GM12878 (cell line): ENCODE measurements at regions not wholly inside any gene's neighbourhood (a gene's known extent, or its start where the extent isn't known, plus 50 kb on each side); places are given as distances from the start of the nearest gene placed in this dataset.

Experiments
- CBFB ChIP-seq: IDR thresholded peaks from 2 replicates; pipeline ENCODE4 v1.6.1; 2016; ENCODE audit warnings: antibody characterized with exemption, low read depth
- CREM ChIP-seq: IDR thresholded peaks from 2 replicates; pipeline ENCODE4 v1.6.1; 2014; ENCODE audit warnings: antibody characterized with exemption, low read depth
- EED ChIP-seq: sonication (generic); IDR thresholded peaks from 2 replicates; pipeline ENCODE4 v1.6.1; 2016; ENCODE audit warnings: antibody characterized with exemption, low read depth
- HCFC1 ChIP-seq: fragments of 150-350 bp; IDR thresholded peaks from 2 replicates; pipeline ENCODE4 v1.6.1; 2014; ENCODE audit warnings: low read length
- HDGF ChIP-seq: fragments of 450-650 bp; IDR thresholded peaks from 2 replicates; pipeline ENCODE4 v1.6.1; 2016; ENCODE audit warnings: antibody characterized with exemption
- JUNB ChIP-seq: IDR thresholded peaks from 2 replicates; pipeline ENCODE4 v1.6.1; 2016; ENCODE audit warnings: antibody characterized with exemption, mild to moderate bottlenecking
- STAT1 ChIP-seq: fragments of 450-650 bp; conservative IDR thresholded peaks from 2 replicates; pipeline ENCODE4 v1.6.1; 2014; ENCODE audit warnings: antibody characterized with exemption, mild to moderate bottlenecking
- TF ChIP-seq, protein P1 (sequence below): fragments of 450-650 bp; IDR thresholded peaks from 2 replicates; pipeline ENCODE4 v1.6.1; 2017; ENCODE audit warnings: low read depth, mild to moderate bottlenecking, moderate library complexity
- TF ChIP-seq, protein P2 (sequence below): fragments of 450-650 bp; formaldehyde crosslinking; IDR thresholded peaks from 2 replicates; pipeline ENCODE4 v1.5.0; 2022; ENCODE audit warnings: mild to moderate bottlenecking, missing genetic modification characterization
- TF ChIP-seq, protein P3 (sequence below): IDR thresholded peaks from 2 replicates; pipeline ENCODE4 v1.6.1; 2012; ENCODE audit warnings: low read length, inconsistent platforms

DNA sequence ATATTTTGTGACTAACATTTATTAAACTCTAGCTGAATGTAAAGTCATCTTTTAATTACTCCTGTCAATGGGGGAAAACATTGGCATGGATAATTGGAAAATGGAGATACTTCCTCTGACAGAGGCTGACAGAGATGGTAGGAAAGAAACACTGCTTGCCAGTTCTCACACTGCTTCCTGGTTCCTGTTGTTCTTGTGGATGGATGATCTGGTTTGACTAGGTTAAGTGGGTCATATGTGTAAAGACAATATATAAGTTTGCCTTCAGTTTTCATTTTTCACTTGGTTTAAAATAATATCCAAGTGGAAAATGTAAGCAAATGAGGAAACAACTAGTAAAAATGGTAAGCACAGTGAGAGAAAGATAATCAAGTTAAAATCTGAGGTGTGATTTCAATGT lies 188.8 kb upstream of the CWC22 start (continued):
- no peak for TF ChIP-seq EED
- TF ChIP-seq, protein P1, sequence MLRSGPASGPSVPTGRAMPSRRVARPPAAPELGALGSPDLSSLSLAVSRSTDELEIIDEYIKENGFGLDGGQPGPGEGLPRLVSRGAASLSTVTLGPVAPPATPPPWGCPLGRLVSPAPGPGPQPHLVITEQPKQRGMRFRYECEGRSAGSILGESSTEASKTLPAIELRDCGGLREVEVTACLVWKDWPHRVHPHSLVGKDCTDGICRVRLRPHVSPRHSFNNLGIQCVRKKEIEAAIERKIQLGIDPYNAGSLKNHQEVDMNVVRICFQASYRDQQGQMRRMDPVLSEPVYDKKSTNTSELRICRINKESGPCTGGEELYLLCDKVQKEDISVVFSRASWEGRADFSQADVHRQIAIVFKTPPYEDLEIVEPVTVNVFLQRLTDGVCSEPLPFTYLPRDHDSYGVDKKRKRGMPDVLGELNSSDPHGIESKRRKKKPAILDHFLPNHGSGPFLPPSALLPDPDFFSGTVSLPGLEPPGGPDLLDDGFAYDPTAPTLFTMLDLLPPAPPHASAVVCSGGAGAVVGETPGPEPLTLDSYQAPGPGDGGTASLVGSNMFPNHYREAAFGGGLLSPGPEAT, result no peak
- no peak for TF ChIP-seq CBFB
- TF ChIP-seq CREM, result no peak
- TF ChIP-seq, protein P2, sequence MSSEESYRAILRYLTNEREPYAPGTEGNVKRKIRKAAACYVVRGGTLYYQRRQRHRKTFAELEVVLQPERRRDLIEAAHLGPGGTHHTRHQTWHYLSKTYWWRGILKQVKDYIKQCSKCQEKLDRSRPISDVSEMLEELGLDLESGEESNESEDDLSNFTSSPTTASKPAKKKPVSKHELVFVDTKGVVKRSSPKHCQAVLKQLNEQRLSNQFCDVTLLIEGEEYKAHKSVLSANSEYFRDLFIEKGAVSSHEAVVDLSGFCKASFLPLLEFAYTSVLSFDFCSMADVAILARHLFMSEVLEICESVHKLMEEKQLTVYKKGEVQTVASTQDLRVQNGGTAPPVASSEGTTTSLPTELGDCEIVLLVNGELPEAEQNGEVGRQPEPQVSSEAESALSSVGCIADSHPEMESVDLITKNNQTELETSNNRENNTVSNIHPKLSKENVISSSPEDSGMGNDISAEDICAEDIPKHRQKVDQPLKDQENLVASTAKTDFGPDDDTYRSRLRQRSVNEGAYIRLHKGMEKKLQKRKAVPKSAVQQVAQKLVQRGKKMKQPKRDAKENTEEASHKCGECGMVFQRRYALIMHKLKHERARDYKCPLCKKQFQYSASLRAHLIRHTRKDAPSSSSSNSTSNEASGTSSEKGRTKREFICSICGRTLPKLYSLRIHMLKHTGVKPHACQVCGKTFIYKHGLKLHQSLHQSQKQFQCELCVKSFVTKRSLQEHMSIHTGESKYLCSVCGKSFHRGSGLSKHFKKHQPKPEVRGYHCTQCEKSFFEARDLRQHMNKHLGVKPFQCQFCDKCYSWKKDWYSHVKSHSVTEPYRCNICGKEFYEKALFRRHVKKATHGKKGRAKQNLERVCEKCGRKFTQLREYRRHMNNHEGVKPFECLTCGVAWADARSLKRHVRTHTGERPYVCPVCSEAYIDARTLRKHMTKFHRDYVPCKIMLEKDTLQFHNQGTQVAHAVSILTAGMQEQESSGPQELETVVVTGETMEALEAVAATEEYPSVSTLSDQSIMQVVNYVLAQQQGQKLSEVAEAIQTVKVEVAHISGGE, result no peak
- no peak for TF ChIP-seq STAT1
- TF ChIP-seq HDGF, result no peak
- TF ChIP-seq JUNB, result no peak
- TF ChIP-seq HCFC1, result no peak
- TF ChIP-seq, protein P3, sequence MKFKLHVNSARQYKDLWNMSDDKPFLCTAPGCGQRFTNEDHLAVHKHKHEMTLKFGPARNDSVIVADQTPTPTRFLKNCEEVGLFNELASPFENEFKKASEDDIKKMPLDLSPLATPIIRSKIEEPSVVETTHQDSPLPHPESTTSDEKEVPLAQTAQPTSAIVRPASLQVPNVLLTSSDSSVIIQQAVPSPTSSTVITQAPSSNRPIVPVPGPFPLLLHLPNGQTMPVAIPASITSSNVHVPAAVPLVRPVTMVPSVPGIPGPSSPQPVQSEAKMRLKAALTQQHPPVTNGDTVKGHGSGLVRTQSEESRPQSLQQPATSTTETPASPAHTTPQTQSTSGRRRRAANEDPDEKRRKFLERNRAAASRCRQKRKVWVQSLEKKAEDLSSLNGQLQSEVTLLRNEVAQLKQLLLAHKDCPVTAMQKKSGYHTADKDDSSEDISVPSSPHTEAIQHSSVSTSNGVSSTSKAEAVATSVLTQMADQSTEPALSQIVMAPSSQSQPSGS, result no peak
